ENCODE measurements at regions not wholly inside any gene's neighbourhood (a gene's known extent, or its start where the extent isn't known, plus 50 kb on each side); places are given as distances from the start of the nearest gene placed in this dataset.

- no peak for DNase-seq (ENCODE audit: low read depth)
- no peak overlapping the region for H3K4me3 ChIP-seq (ENCODE audit: low read depth, low read length)
- in situ Hi-C loops (cut with HindIII; ENCODE audit: low sequenced_read_pairs) = no loop called here
- TF ChIP-seq CTCF (IDR thresholded peaks at IDR 0.05; ENCODE audit: low read depth, low read length, missing control alignments) = no peak
Measured at GRCh38 chr6:139628270-139628669, 253.8 kb upstream of the CITED2 start.

- H3K4me3 ChIP-seq (ENCODE audit: low read depth, low read length) = no peak overlapping the region
- no peak for DNase-seq (ENCODE audit: low read depth)
- TF ChIP-seq CTCF (IDR thresholded peaks at IDR 0.05; ENCODE audit: low read depth, low read length, missing control alignments) = no peak
- in situ Hi-C loops (cut with HindIII; ENCODE audit: low sequenced_read_pairs) = no loop called here
Measured at GRCh38 chr6:139627091-139627490, 252.6 kb upstream of the CITED2 start.

GRCh38 chr6:139625998-139626975 is 251.8 kb upstream of the CITED2 start:
- no peak for TF ChIP-seq CTCF (IDR thresholded peaks at IDR 0.05; ENCODE audit: low read depth, low read length, missing control alignments)
- no peak for DNase-seq (ENCODE audit: low read depth)
- H3K4me3 ChIP-seq (ENCODE audit: low read depth, low read length) = no peak overlapping the region
- in situ Hi-C loops (cut with HindIII; ENCODE audit: low sequenced_read_pairs) = no loop called here

- in situ Hi-C loops (cut with HindIII; ENCODE audit: low sequenced_read_pairs) = no loop called here
- no peak overlapping the region for H3K4me3 ChIP-seq (ENCODE audit: low read depth, low read length)
- no peak for TF ChIP-seq CTCF (IDR thresholded peaks at IDR 0.05; ENCODE audit: low read depth, low read length, missing control alignments)
- no peak for DNase-seq (ENCODE audit: low read depth)
Measured at GRCh38 chr6:139625081-139625939, 250.9 kb upstream of the CITED2 start.

GRCh38 chr6:139623372-139623771 is 248.9 kb upstream of the CITED2 start:
- TF ChIP-seq CTCF (IDR thresholded peaks at IDR 0.05; ENCODE audit: low read depth, low read length, missing control alignments) = no peak
- no peak for DNase-seq (ENCODE audit: low read depth)
- no peak overlapping the region for H3K4me3 ChIP-seq (ENCODE audit: low read depth, low read length)

GRCh38 chr6:139613496-139613895 is 239.0 kb upstream of the CITED2 start:
- H3K4me3 ChIP-seq (ENCODE audit: low read depth, low read length) = no peak overlapping the region
- TF ChIP-seq CTCF (IDR thresholded peaks at IDR 0.05; ENCODE audit: low read depth, low read length, missing control alignments) = no peak
- DNase-seq (ENCODE audit: low read depth) = no peak
- in situ Hi-C loops (cut with HindIII; ENCODE audit: low sequenced_read_pairs) = no loop called here

More at GRCh38 chr6:139623372-139623771, 248.9 kb upstream of the CITED2 start:
- in situ Hi-C loops (cut with HindIII; ENCODE audit: low sequenced_read_pairs) = no loop called here
